ENCODE measurements at regions not wholly inside any gene's neighbourhood (a gene's known extent, or its start where the extent isn't known, plus 50 kb on each side); places are given as distances from the start of the nearest gene placed in this dataset.

GRCh38 chr7:26490640-26491624, 199.3 kb downstream of the SNX10 start:
- DNase-seq (ENCODE audit: insufficient read length, low spot score, missing footprints), result no peak
- no peaks in the 10 kb centered on the region for H3K36me3 ChIP-seq (ENCODE audit: insufficient read depth, low read length)
- no peaks in the 10 kb centered on the region for H4K20me1 ChIP-seq (ENCODE audit: insufficient read depth, low read length)
- H3K27me3 ChIP-seq (ENCODE audit: insufficient read depth, low read length), result no peaks in the 10 kb centered on the region
- no peak overlapping the region for H3K4me3 ChIP-seq (ENCODE audit: insufficient read depth, low read length)
- H2AFZ ChIP-seq (ENCODE audit: low read length), result no peak overlapping the region
- H3K9me3 ChIP-seq (ENCODE audit: low read depth, low read length), result no peaks in the 10 kb centered on the region
- TF ChIP-seq CTCF (IDR thresholded peaks at IDR 0.05; ENCODE audit: extremely low read depth, low read depth, low read length), result no peak
- H3K79me2 ChIP-seq (ENCODE audit: insufficient read depth, low read length), result no peaks in the 10 kb centered on the region
- no peak overlapping the region for H3K4me2 ChIP-seq (ENCODE audit: insufficient read depth, low read length)
- H3K27ac ChIP-seq (ENCODE audit: low read depth, low read length), result no peak overlapping the region
- H3K4me1 ChIP-seq (ENCODE audit: insufficient read depth, low read length), result no peaks in the 10 kb centered on the region

- Histone ChIP-seq H4K20me1 (ENCODE audit: insufficient read depth, low read length) (no peaks in the 10 kb centered on the region), H3K4me2 (ENCODE audit: insufficient read depth, low read length) (no peak overlapping the region), H3K4me3 (ENCODE audit: insufficient read depth, low read length) (no peak overlapping the region), H3K79me2 (ENCODE audit: insufficient read depth, low read length) (no peaks in the 10 kb centered on the region), H3K4me1 (ENCODE audit: insufficient read depth, low read length) (no peaks in the 10 kb centered on the region), H2AFZ (ENCODE audit: low read length) (no peak overlapping the region), H3K27me3 (ENCODE audit: insufficient read depth, low read length) (no peaks in the 10 kb centered on the region), H3K9me3 (ENCODE audit: low read depth, low read length) (no peaks in the 10 kb centered on the region), H3K27ac (ENCODE audit: low read depth, low read length) (no peak overlapping the region), H3K36me3 (ENCODE audit: insufficient read depth, low read length) (no peaks in the 10 kb centered on the region)
- TF ChIP-seq CTCF (IDR thresholded peaks at IDR 0.05; ENCODE audit: extremely low read depth, low read depth, low read length), result no peak
- DNase-seq (ENCODE audit: insufficient read length, low spot score, missing footprints), result no peak
Observed at GRCh38 chr7:26492816-26493215, 201.2 kb downstream of the SNX10 start.

- H3K9me3 ChIP-seq (ENCODE audit: low read depth, low read length), result no peaks in the 10 kb centered on the region
- no peak overlapping the region for H3K4me3 ChIP-seq (ENCODE audit: insufficient read depth, low read length)
- no peak overlapping the region for H2AFZ ChIP-seq (ENCODE audit: low read length)
- no peaks in the 10 kb centered on the region for H3K79me2 ChIP-seq (ENCODE audit: insufficient read depth, low read length)
- no peaks in the 10 kb centered on the region for H4K20me1 ChIP-seq (ENCODE audit: insufficient read depth, low read length)
- no peak for DNase-seq (ENCODE audit: insufficient read length, low spot score, missing footprints)
- H3K27me3 ChIP-seq (ENCODE audit: insufficient read depth, low read length), result no peaks in the 10 kb centered on the region
- no peaks in the 10 kb centered on the region for H3K4me1 ChIP-seq (ENCODE audit: insufficient read depth, low read length)
- H3K27ac ChIP-seq (ENCODE audit: low read depth, low read length), result no peak overlapping the region
- no peak for TF ChIP-seq CTCF (IDR thresholded peaks at IDR 0.05; ENCODE audit: extremely low read depth, low read depth, low read length)
- no peaks in the 10 kb centered on the region for H3K36me3 ChIP-seq (ENCODE audit: insufficient read depth, low read length)
- H3K4me2 ChIP-seq (ENCODE audit: insufficient read depth, low read length), result no peak overlapping the region
Observed at GRCh38 chr7:26493737-26494428, 202.2 kb downstream of the SNX10 start.

GRCh38 chr7:26495569-26495968, 203.9 kb downstream of the SNX10 start:
- H4K20me1 ChIP-seq (ENCODE audit: insufficient read depth, low read length), result no peaks in the 10 kb centered on the region
- H3K36me3 ChIP-seq (ENCODE audit: insufficient read depth, low read length), result no peaks in the 10 kb centered on the region
- no peak for TF ChIP-seq CTCF (IDR thresholded peaks at IDR 0.05; ENCODE audit: extremely low read depth, low read depth, low read length)
- no peaks in the 10 kb centered on the region for H3K9me3 ChIP-seq (ENCODE audit: low read depth, low read length)
- no peak for DNase-seq (ENCODE audit: insufficient read length, low spot score, missing footprints)
- H3K4me3 ChIP-seq (ENCODE audit: insufficient read depth, low read length), result no peak overlapping the region
- H3K27ac ChIP-seq (ENCODE audit: low read depth, low read length), result no peak overlapping the region
- H3K27me3 ChIP-seq (ENCODE audit: insufficient read depth, low read length), result no peaks in the 10 kb centered on the region
- H3K4me1 ChIP-seq (ENCODE audit: insufficient read depth, low read length), result no peaks in the 10 kb centered on the region
- H3K79me2 ChIP-seq (ENCODE audit: insufficient read depth, low read length), result no peaks in the 10 kb centered on the region
- no peak overlapping the region for H3K4me2 ChIP-seq (ENCODE audit: insufficient read depth, low read length)
- no peak overlapping the region for H2AFZ ChIP-seq (ENCODE audit: low read length)
